Left lung (tissue), 4 donors: ENCODE measurements at regions not wholly inside any gene's neighbourhood (a gene's known extent, or its start where the extent isn't known, plus 50 kb on each side); places are given as distances from the start of the nearest gene placed in this dataset.

Experiments used
- ATAC-seq: fragments of 200-7000 bp; cut with Tn5 transposase; one replicate; pipeline ENCODE4 v1.9.1; 2020; ENCODE audit warnings: moderate library complexity
- DNase-seq, 4 donors: peaks; one replicate each; pipeline ENCODE4 v3.0.0-alpha.2; 2013 to 2020
- H3K27ac ChIP-seq, 2 donors: fragments of 200-600 bp; sonication (generic) in 1 of 2; one replicate each; pipeline versions ENCODE4 v1.5.0 to v1.8.0; 2020 to 2021
- H3K27me3 ChIP-seq, 2 donors: fragments of 200-600 bp; sonication (generic) in 1 of 2; one replicate each; pipeline versions ENCODE4 v1.5.0 to v1.8.0; 2020 to 2021
- H3K36me3 ChIP-seq, 2 donors: fragments of 200-600 bp; sonication (generic) in 1 of 2; one replicate each; pipeline versions ENCODE4 v1.5.0 to v1.8.0; 2020 to 2021
- H3K4me1 ChIP-seq, 2 donors: fragments of 200-600 bp; one replicate each; pipeline ENCODE4 v1.8.0; 2021
- H3K4me3 ChIP-seq, 2 donors: fragments of 200-600 bp; sonication (generic) in 1 of 2; one replicate each; pipeline versions ENCODE4 v1.5.0 to v1.8.0; 2020 to 2021; ENCODE audit warnings: mild to moderate bottlenecking in 1 of 2
- H3K9me3 ChIP-seq, 2 donors: fragments of 200-600 bp; sonication (generic) in 1 of 2; one replicate each; pipeline versions ENCODE4 v1.5.0 to v1.8.0; 2020 to 2021
- CTCF ChIP-seq, 2 donors: fragments of 200-600 bp; sonication (generic) in 1 of 2; IDR thresholded peaks; one replicate each; pipeline versions ENCODE4 v1.5.0 to v1.8.0; 2021; ENCODE audit warnings: antibody characterized with exemption in 2 of 2
- intact Hi-C, 2 donors: fragments of 100-400 bp; cut with DNase I; formaldehyde crosslinking; loops; one replicate each; pipeline versions ENCODE4 v1.11.2 to v1.14.2; 2022
- donor health status: DM: no; HTN: yes; CAD: no.
- donor health status: DM: no; HTN: no; CAD: no.

GRCh38 chr6:11656491-11656890 is 118.9 kb downstream of the TMEM170B start:
- TF ChIP-seq CTCF (IDR thresholded peaks at IDR 0.05), result no peak
- Histone ChIP-seq H3K36me3 (no peaks in the 10 kb centered on the region), H3K27ac (no peak overlapping the region), H3K9me3 (no peaks in the 10 kb centered on the region), H3K4me3 (no peak overlapping the region), H3K4me1 (peaks cover 0 to 19% of the 10 kb centered on the region in 2 donors), H3K27me3 (no peaks in the 10 kb centered on the region)
- ATAC-seq, result no peak
- DNase-seq, result no peak
- intact Hi-C loops, result loop anchor here in 1 of 2 donors (10.0 kb wide), 1 partner anchor 628 kb away; no protein-coding TSS in a partner anchor

- intact Hi-C loops, result loop anchor here in 1 of 2 donors (10.0 kb wide), 1 partner anchor 625 kb away; no protein-coding TSS in a partner anchor
- no peak for TF ChIP-seq CTCF (IDR thresholded peaks at IDR 0.05)
- H3K4me3 ChIP-seq, result no peak overlapping the region
- H3K9me3 ChIP-seq, result no peaks in the 10 kb centered on the region
- H3K36me3 ChIP-seq, result no peaks in the 10 kb centered on the region
- no peak overlapping the region for H3K27ac ChIP-seq
- no peak for ATAC-seq
- no peak for DNase-seq
- H3K27me3 ChIP-seq, result no peaks in the 10 kb centered on the region
- peaks cover 0 to 6% of the 10 kb centered on the region in 2 donors for H3K4me1 ChIP-seq
These were observed 118.8 kb downstream of the ADTRP start for GRCh38 chr6:11659757-11660156.

GRCh38 chr6:11662323-11662722 is 116.3 kb downstream of the ADTRP start:
- Histone ChIP-seq H3K27me3 (no peaks in the 10 kb centered on the region), H3K36me3 (no peaks in the 10 kb centered on the region), H3K9me3 (no peaks in the 10 kb centered on the region), H3K4me1 (no peaks in the 10 kb centered on the region), H3K27ac (no peak overlapping the region), H3K4me3 (no peak overlapping the region)
- no peak for ATAC-seq
- intact Hi-C loops, result no loop called here
- DNase-seq, result no peak
- no peak for TF ChIP-seq CTCF (IDR thresholded peaks at IDR 0.05)

- Histone ChIP-seq H3K4me3 (no peak overlapping the region), H3K27me3 (no peaks in the 10 kb centered on the region), H3K9me3 (no peaks in the 10 kb centered on the region), H3K27ac (no peak overlapping the region), H3K4me1 (no peaks in the 10 kb centered on the region), H3K36me3 (no peaks in the 10 kb centered on the region)
- no peak for DNase-seq
- TF ChIP-seq CTCF (IDR thresholded peaks at IDR 0.05), result no peak
- no peak for ATAC-seq
- intact Hi-C loops, result no loop called here
These were observed 115.1 kb downstream of the ADTRP start for GRCh38 chr6:11663519-11663918.
